DND-41 (cell line): ENCODE measurements at regions not wholly inside any gene's neighbourhood (a gene's known extent, or its start where the extent isn't known, plus 50 kb on each side); places are given as distances from the start of the nearest gene placed in this dataset.

Experiments used
- CTCF ChIP-seq: IDR thresholded peaks from 2 replicates; pipeline ENCODE4 v1.5.1; 2012; ENCODE audit warnings: borderline replicate concordance, low read length, moderate library complexity, mild to moderate bottlenecking; ENCODE audit not compliant: poor library complexity, severe bottlenecking; ENCODE audit errors: extremely low read depth
- EZH2 ChIP-seq: IDR thresholded peaks from 3 replicates; pipeline ENCODE4 v1.6.1; 2012; ENCODE audit warnings: borderline replicate concordance, low read depth, mild to moderate bottlenecking, moderate library complexity, low read length, inconsistent platforms; ENCODE audit not compliant: severe bottlenecking

GRCh38 chr20:10788055-10788454 is 114.3 kb upstream of the JAG1 start:
- TF ChIP-seq CTCF: no peak
- no peak for TF ChIP-seq EZH2
